Right lobe of liver (tissue), 6 donors: ENCODE measurements at regions not wholly inside any gene's neighbourhood (a gene's known extent, or its start where the extent isn't known, plus 50 kb on each side); places are given as distances from the start of the nearest gene placed in this dataset.
A peak's percentile ranks its signal among the peaks of the same experiment; 100 is the strongest.

Experiments used
- ATAC-seq, 4 donors: fragments of 200-7000 bp; cut with Tn5 transposase; one replicate each; pipeline ENCODE4 v1.9.1; 2020; ENCODE audit warnings: mild to moderate bottlenecking in 4 of 4, moderate library complexity in 4 of 4
- DNase-seq, 3 donors: peaks; one replicate each; pipeline ENCODE4 v3.0.0-alpha.2; 2020
- H3K27ac ChIP-seq, 3 donors: fragments of 200-600 bp; one replicate each; pipeline ENCODE4 v1.8.0; 2022
- H3K27me3 ChIP-seq, 2 donors: fragments of 200-600 bp; one replicate each; pipeline ENCODE4 v1.8.0; 2022
- H3K36me3 ChIP-seq, 4 donors: fragments of 200-600 bp; sonication (generic) in 1 of 4; one replicate each; pipeline versions ENCODE4 v1.5.1 to v1.8.0; 2017 to 2022; ENCODE audit warnings: control low read depth in 1 of 4
- H3K4me1 ChIP-seq, 4 donors: fragments of 200-600 bp; sonication (generic) in 1 of 4; one replicate each; pipeline versions ENCODE4 v1.5.1 to v1.8.0; 2017 to 2022; ENCODE audit warnings: control low read depth in 1 of 4
- H3K4me3 ChIP-seq, 3 donors: fragments of 200-600 bp; one replicate each; pipeline ENCODE4 v1.8.0; 2022
- H3K9me3 ChIP-seq, 4 donors: fragments of 200-600 bp; sonication (generic) in 1 of 4; one replicate each; pipeline versions ENCODE4 v1.5.1 to v1.8.0; 2017 to 2022; ENCODE audit warnings: control low read depth in 1 of 4
- POLR2A ChIP-seq: fragments of 450-650 bp; IDR thresholded peaks from one replicate; pipeline ENCODE4 v1.6.1; 2017; ENCODE audit warnings: antibody characterized with exemption, mild to moderate bottlenecking
- WGBS: methylation state at CpG from one replicate; pipeline ENCODE4 v1.1.6; 2018; ENCODE audit warnings: low coverage, low lambda C conversion rate; ENCODE audit not compliant: insufficient coverage; ENCODE audit errors: missing lambda C conversion rate; 5-methylcytosine and 5-hydroxymethylcytosine counted together
- intact Hi-C, 2 donors: fragments of 100-400 bp; cut with DNase I; formaldehyde crosslinking; loops; one replicate each; pipeline versions ENCODE4 v1.11.2 to v1.14.1; 2022
- TF ChIP-seq, protein P1 (sequence below), 4 donors: fragments of 200-600 bp in 3 of 4; fragments of 450-650 bp in 1 of 4; IDR thresholded peaks; one replicate each; pipeline versions ENCODE4 v1.5.1 to v1.8.0; 2016 to 2022; ENCODE audit warnings: antibody characterized with exemption in 4 of 4, mild to moderate bottlenecking in 2 of 4
- donor health status: DM: no; HTN: yes; CAD: no.
- donor health status: DM: no; HTN: no; CAD: no.
- donor health status: DM: no; HTN: no; CAD: no.
- donor health status: DM: no; HTN: yes; CAD: no.
- donor health status: DM: no; HTN: yes; CAD: no.

DNA sequence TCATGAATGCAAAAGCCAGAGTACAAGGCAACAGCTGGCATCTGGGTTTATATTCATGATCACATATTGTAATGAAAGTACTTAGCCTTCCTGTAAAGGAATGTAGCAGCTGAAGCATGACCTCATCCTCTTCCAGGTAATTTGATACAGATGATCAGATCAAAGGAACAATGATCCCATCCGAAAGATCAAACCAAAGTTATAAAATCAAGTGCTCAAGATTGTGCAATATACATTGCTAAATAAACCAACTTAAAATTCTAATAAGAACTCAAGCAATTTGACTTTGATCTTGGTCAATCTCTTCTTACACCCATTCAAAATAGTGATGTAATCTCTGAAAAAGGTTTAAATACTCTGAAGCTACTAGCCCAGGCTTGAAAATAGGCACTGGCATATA is 113.1 kb upstream of the INPP4B start:
- DNase-seq (no peak), ATAC-seq (no peak)
- H3K4me3 ChIP-seq = no peak overlapping the region
- no peaks in the 10 kb centered on the region for H3K27me3 ChIP-seq
- 26% methylated on average over 1 of the region's 1 CpG for WGBS
- intact Hi-C loops = no loop called here
- no peak overlapping the region for H3K27ac ChIP-seq
- no peaks in the 10 kb centered on the region for H3K9me3 ChIP-seq
- no peaks in the 10 kb centered on the region for H3K36me3 ChIP-seq
- H3K4me1 ChIP-seq = no peaks in the 10 kb centered on the region
- TF ChIP-seq POLR2A = no peak
- TF ChIP-seq, protein P1, sequence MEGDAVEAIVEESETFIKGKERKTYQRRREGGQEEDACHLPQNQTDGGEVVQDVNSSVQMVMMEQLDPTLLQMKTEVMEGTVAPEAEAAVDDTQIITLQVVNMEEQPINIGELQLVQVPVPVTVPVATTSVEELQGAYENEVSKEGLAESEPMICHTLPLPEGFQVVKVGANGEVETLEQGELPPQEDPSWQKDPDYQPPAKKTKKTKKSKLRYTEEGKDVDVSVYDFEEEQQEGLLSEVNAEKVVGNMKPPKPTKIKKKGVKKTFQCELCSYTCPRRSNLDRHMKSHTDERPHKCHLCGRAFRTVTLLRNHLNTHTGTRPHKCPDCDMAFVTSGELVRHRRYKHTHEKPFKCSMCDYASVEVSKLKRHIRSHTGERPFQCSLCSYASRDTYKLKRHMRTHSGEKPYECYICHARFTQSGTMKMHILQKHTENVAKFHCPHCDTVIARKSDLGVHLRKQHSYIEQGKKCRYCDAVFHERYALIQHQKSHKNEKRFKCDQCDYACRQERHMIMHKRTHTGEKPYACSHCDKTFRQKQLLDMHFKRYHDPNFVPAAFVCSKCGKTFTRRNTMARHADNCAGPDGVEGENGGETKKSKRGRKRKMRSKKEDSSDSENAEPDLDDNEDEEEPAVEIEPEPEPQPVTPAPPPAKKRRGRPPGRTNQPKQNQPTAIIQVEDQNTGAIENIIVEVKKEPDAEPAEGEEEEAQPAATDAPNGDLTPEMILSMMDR (IDR thresholded peaks at IDR 0.05) = no peak

DNA sequence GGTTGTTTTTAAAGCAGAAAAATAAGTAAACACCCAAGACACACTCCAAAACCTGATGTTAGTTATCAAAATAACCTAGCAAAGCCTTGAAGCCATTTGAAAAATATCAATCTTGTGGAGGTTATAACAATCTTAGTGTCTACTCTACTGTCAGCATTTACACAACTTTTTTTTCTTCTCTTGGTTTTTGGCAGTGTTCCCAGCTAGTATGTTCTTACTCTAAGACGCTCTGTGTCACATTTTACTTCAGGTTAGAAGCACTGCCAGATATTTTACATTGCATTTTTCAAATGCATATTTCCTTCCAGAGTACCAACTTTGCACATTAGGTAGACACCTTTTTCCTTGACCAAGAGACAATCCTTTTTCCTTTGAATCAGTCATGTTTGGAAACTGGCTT is 114.0 kb upstream of the INPP4B start:
- H3K27me3 ChIP-seq = no peaks in the 10 kb centered on the region
- 41% methylated on average over 1 of the region's 1 CpG for WGBS
- H3K4me1 ChIP-seq = no peaks in the 10 kb centered on the region
- no peak for ATAC-seq
- intact Hi-C loops = no loop called here
- H3K9me3 ChIP-seq = no peaks in the 10 kb centered on the region
- DNase-seq = no peak
- H3K27ac ChIP-seq = no peak overlapping the region
- no peak overlapping the region for H3K4me3 ChIP-seq
- H3K36me3 ChIP-seq = no peaks in the 10 kb centered on the region
- TF ChIP-seq, protein P1 (IDR thresholded peaks at IDR 0.05) = no peak
- TF ChIP-seq POLR2A = no peak

DNA sequence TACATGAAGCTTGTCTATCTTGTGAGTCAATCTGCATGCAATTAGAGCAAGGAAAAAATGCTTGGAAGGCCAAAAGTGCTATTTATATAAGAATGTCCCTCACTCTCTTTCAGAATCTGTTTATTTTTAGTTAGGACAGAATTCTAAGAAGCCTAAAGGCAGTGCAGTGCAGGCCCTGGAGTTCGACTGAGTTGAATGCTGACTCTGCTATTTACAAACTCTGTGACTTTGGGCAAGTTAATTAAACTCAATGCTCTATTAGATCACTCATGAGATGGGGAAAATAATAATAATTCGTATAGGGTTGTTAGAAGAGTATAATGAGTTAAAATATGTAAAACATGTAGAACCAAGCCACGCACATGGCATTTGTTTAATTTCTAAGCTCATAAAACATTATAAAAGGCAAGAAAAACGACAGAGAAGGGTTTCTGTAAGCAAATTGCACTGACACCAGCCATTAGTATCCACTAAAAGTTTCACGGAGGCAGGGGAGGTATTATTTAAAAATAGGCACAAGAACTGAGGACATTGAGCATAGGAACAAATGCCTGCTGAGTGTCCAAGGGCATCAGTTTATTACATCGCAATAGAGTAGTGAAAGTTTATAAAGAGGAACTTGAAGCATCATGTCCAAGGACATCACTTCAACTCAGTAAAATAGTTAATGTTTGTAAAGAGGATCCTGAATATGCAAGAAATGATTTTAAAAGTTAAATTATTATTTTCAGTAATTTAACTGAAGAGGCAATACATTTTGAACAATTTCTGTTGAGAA is 115.0 kb upstream of the INPP4B start:
- intact Hi-C loops = no loop called here
- TF ChIP-seq, protein P1 (IDR thresholded peaks at IDR 0.05) = no peak
- no peak for TF ChIP-seq POLR2A
- no peak overlapping the region for H3K4me3 ChIP-seq
- DNase-seq = no peak
- no peaks in the 10 kb centered on the region for H3K9me3 ChIP-seq
- H3K36me3 ChIP-seq = no peaks in the 10 kb centered on the region
- H3K27me3 ChIP-seq = no peaks in the 10 kb centered on the region
- WGBS = 40% methylated on average over 6 of the region's 6 CpGs
- H3K4me1 ChIP-seq = no peaks in the 10 kb centered on the region
- peak in 1 of 4 donors; percentile 43 for ATAC-seq
- no peak overlapping the region for H3K27ac ChIP-seq

DNA sequence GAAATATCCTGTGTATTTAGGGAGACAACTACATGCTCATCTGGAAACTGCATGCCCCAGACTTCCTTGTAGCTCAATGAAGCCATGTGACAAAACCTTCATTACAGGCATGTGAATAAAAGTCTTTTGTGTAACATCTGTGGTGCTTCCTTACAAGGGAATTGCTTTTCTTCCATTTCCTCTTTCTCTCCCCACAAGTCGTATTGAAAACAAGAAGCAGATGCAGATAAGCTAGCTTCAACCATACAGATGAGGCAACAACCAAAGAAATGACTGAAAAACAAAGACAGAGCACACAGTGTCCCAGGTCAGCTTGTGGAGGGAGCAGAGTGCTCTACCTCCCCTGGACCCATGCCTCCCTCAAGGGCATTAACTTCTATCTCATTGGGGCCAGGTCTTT is 115.8 kb upstream of the INPP4B start:
- no peak for TF ChIP-seq POLR2A
- TF ChIP-seq, protein P1 (IDR thresholded peaks at IDR 0.05) = no peak
- H3K9me3 ChIP-seq = no peaks in the 10 kb centered on the region
- no peak overlapping the region for H3K4me3 ChIP-seq
- intact Hi-C loops = no loop called here
- no peaks in the 10 kb centered on the region for H3K4me1 ChIP-seq
- peak; percentile 38 to 67 (median 47) for ATAC-seq
- no peaks in the 10 kb centered on the region for H3K36me3 ChIP-seq
- WGBS = 0% methylated on average over 1 of the region's 1 CpG
- H3K27ac ChIP-seq = no peak overlapping the region
- H3K27me3 ChIP-seq = no peaks in the 10 kb centered on the region
- DNase-seq = no peak
